HEK293 (cell line): ENCODE measurements at regions not wholly inside any gene's neighbourhood (a gene's known extent, or its start where the extent isn't known, plus 50 kb on each side); places are given as distances from the start of the nearest gene placed in this dataset.

ENCODE experiments used
- MEIS1 ChIP-seq: sonication (generic); formaldehyde crosslinking; IDR thresholded peaks from 2 replicates; pipeline ENCODE4 v1.8.1; 2022; ENCODE audit warnings: missing genetic modification reagents, mild to moderate bottlenecking, borderline replicate concordance
- MZF1 ChIP-seq: fragments of 450-650 bp; formaldehyde crosslinking; IDR thresholded peaks from 2 replicates; pipeline ENCODE4 v1.5.1; 2017; ENCODE audit warnings: missing biosample characterization, missing genetic modification characterization, borderline replicate concordance
- YY1 ChIP-seq: fragments of 450-650 bp; formaldehyde crosslinking; IDR thresholded peaks from 2 replicates; pipeline ENCODE4 v1.5.1; 2018; ENCODE audit warnings: missing biosample characterization, missing genetic modification characterization
- ZEB2 ChIP-seq: fragments of 450-650 bp; formaldehyde crosslinking; IDR thresholded peaks from 2 replicates; pipeline ENCODE4 v1.5.1; 2016; ENCODE audit warnings: missing biosample characterization, missing genetic modification characterization
- ZNF174 ChIP-seq: fragments of 450-650 bp; formaldehyde crosslinking; IDR thresholded peaks from 2 replicates; pipeline ENCODE4 v1.5.0; 2017; ENCODE audit warnings: missing biosample characterization, mild to moderate bottlenecking, missing genetic modification characterization
- ZNF221 ChIP-seq: fragments of 450-650 bp; formaldehyde crosslinking; IDR thresholded peaks from 2 replicates; pipeline ENCODE4 v1.5.1; 2017; ENCODE audit warnings: missing biosample characterization, missing genetic modification characterization, borderline replicate concordance
- ZNF555 ChIP-seq: fragments of 450-650 bp; formaldehyde crosslinking; conservative IDR thresholded peaks from 2 replicates; pipeline ENCODE4 v1.5.1; 2017; ENCODE audit warnings: missing biosample characterization, mild to moderate bottlenecking, missing genetic modification characterization, inconsistent platforms
- ZNF707 ChIP-seq: fragments of 450-650 bp; formaldehyde crosslinking; IDR thresholded peaks from 2 replicates; pipeline ENCODE4 v1.5.1; 2016; ENCODE audit warnings: missing biosample characterization, missing genetic modification characterization
- TF ChIP-seq, protein P1 (sequence below): fragments of 450-650 bp; formaldehyde crosslinking; IDR thresholded peaks from 2 replicates; pipeline ENCODE4 v1.5.1; 2016; ENCODE audit warnings: missing biosample characterization, missing genetic modification characterization
- TF ChIP-seq, protein P2 (sequence below): fragments of 450-650 bp; formaldehyde crosslinking; IDR thresholded peaks from 2 replicates; pipeline ENCODE4 v1.5.1; 2016; ENCODE audit warnings: missing biosample characterization, missing genetic modification characterization
- TF ChIP-seq, protein P3 (sequence below): sonication (generic); formaldehyde crosslinking; IDR thresholded peaks from 2 replicates; pipeline ENCODE4 v1.8.1; 2022; ENCODE audit warnings: mild to moderate bottlenecking, moderate library complexity, missing genetic modification reagents
- TF ChIP-seq, protein P4 (sequence below): fragments of 450-650 bp; formaldehyde crosslinking; IDR thresholded peaks from 2 replicates; pipeline ENCODE4 v1.5.1; 2017; ENCODE audit warnings: missing biosample characterization, missing genetic modification characterization
- TF ChIP-seq, protein P5 (sequence below): fragments of 450-650 bp; formaldehyde crosslinking; IDR thresholded peaks from 2 replicates; pipeline ENCODE4 v1.5.1; 2016; ENCODE audit warnings: missing biosample characterization, missing genetic modification characterization

DNA sequence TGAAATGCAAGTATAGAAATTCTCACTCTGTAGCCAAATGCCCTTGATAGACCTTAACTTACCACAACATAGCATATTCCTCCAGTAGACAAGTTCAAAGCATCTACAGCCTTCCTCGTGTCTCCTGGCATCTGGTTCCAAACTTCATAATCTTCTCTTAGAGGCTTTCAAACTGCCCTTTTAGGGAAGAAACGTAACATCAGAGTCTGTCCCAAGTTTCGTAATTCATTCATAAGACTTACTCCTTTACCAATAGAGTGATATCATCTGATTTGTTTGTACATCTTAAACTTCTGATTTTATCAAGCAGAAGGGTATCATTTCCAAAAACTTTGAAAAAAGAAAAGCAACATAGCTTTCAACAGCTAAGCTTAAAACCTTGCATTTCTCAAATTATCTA, 137.4 kb downstream of the SPRY2 start:
- TF ChIP-seq, protein P1, sequence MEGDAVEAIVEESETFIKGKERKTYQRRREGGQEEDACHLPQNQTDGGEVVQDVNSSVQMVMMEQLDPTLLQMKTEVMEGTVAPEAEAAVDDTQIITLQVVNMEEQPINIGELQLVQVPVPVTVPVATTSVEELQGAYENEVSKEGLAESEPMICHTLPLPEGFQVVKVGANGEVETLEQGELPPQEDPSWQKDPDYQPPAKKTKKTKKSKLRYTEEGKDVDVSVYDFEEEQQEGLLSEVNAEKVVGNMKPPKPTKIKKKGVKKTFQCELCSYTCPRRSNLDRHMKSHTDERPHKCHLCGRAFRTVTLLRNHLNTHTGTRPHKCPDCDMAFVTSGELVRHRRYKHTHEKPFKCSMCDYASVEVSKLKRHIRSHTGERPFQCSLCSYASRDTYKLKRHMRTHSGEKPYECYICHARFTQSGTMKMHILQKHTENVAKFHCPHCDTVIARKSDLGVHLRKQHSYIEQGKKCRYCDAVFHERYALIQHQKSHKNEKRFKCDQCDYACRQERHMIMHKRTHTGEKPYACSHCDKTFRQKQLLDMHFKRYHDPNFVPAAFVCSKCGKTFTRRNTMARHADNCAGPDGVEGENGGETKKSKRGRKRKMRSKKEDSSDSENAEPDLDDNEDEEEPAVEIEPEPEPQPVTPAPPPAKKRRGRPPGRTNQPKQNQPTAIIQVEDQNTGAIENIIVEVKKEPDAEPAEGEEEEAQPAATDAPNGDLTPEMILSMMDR (tag by site-specific recombination), result no peak
- TF ChIP-seq ZNF707 (no peak), ZEB2 (tag by site-specific recombination) (no peak), MEIS1 (CRISPR knock-in tag) (no peak), YY1 (tag by site-specific recombination) (no peak), MZF1 (no peak), ZNF555 (no peak), ZNF221 (tag by site-specific recombination) (no peak), ZNF174 (tag by site-specific recombination) (no peak)
- TF ChIP-seq, protein P2, sequence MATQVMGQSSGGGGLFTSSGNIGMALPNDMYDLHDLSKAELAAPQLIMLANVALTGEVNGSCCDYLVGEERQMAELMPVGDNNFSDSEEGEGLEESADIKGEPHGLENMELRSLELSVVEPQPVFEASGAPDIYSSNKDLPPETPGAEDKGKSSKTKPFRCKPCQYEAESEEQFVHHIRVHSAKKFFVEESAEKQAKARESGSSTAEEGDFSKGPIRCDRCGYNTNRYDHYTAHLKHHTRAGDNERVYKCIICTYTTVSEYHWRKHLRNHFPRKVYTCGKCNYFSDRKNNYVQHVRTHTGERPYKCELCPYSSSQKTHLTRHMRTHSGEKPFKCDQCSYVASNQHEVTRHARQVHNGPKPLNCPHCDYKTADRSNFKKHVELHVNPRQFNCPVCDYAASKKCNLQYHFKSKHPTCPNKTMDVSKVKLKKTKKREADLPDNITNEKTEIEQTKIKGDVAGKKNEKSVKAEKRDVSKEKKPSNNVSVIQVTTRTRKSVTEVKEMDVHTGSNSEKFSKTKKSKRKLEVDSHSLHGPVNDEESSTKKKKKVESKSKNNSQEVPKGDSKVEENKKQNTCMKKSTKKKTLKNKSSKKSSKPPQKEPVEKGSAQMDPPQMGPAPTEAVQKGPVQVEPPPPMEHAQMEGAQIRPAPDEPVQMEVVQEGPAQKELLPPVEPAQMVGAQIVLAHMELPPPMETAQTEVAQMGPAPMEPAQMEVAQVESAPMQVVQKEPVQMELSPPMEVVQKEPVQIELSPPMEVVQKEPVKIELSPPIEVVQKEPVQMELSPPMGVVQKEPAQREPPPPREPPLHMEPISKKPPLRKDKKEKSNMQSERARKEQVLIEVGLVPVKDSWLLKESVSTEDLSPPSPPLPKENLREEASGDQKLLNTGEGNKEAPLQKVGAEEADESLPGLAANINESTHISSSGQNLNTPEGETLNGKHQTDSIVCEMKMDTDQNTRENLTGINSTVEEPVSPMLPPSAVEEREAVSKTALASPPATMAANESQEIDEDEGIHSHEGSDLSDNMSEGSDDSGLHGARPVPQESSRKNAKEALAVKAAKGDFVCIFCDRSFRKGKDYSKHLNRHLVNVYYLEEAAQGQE (tag by site-specific recombination), result no peak
- TF ChIP-seq, protein P3, sequence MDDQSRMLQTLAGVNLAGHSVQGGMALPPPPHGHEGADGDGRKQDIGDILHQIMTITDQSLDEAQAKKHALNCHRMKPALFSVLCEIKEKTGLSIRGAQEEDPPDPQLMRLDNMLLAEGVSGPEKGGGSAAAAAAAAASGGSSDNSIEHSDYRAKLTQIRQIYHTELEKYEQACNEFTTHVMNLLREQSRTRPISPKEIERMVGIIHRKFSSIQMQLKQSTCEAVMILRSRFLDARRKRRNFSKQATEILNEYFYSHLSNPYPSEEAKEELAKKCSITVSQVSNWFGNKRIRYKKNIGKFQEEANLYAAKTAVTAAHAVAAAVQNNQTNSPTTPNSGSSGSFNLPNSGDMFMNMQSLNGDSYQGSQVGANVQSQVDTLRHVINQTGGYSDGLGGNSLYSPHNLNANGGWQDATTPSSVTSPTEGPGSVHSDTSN (CRISPR knock-in tag), result no peak
- TF ChIP-seq, protein P4, sequence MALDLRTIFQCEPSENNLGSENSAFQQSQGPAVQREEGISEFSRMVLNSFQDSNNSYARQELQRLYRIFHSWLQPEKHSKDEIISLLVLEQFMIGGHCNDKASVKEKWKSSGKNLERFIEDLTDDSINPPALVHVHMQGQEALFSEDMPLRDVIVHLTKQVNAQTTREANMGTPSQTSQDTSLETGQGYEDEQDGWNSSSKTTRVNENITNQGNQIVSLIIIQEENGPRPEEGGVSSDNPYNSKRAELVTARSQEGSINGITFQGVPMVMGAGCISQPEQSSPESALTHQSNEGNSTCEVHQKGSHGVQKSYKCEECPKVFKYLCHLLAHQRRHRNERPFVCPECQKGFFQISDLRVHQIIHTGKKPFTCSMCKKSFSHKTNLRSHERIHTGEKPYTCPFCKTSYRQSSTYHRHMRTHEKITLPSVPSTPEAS (tag by site-specific recombination), result no peak
- TF ChIP-seq, protein P5, sequence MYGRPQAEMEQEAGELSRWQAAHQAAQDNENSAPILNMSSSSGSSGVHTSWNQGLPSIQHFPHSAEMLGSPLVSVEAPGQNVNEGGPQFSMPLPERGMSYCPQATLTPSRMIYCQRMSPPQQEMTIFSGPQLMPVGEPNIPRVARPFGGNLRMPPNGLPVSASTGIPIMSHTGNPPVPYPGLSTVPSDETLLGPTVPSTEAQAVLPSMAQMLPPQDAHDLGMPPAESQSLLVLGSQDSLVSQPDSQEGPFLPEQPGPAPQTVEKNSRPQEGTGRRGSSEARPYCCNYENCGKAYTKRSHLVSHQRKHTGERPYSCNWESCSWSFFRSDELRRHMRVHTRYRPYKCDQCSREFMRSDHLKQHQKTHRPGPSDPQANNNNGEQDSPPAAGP (tag by site-specific recombination), result no peak
